IMR-90 (cell line): ENCODE measurements at regions not wholly inside any gene's neighbourhood (a gene's known extent, or its start where the extent isn't known, plus 50 kb on each side); places are given as distances from the start of the nearest gene placed in this dataset.

Experiments
- ATAC-seq: fragments of 200-7000 bp; cut with Tn5 transposase; 2 replicates; pipeline ENCODE4 v1.9.1; 2020; ENCODE audit warnings: low read depth, mild to moderate bottlenecking, moderate library complexity
- BruUV-seq: library from RNA; stranded (reverse); fragments of 400-500 nt; replicated peaks from 2 replicates; lab custom pipeline; 2021; lab: Mats Ljungman, UMichigan
- CTCF ChIA-PET: fragments of 300-600 bp; formaldehyde crosslinking; extraction: SDS; loops from one replicate; lab custom pipeline; 2021; ENCODE audit warnings: antibody characterized with exemption; lab: Yijun Ruan, JAX
- POLR2A ChIA-PET: fragments of 300-600 bp; sonication (Branson Sonifier 250); formaldehyde crosslinking; loops from one replicate; lab custom pipeline; 2022; ENCODE audit warnings: antibody characterized with exemption; ENCODE audit not compliant: unreplicated experiment; lab: Charles Lee
- DNase-seq: peaks from one replicate; pipeline ENCODE4 v3.0.0; 2013
- H2AFZ ChIP-seq: replicated peaks from 2 replicates; pipeline ENCODE3; 2013; ENCODE audit warnings: low read length, mild to moderate bottlenecking; ENCODE audit not compliant: poor library complexity
- H2AK5ac ChIP-seq: 2 replicates; pipeline ENCODE4 v1.6.1; 2013; ENCODE audit warnings: low read depth, low read length, inconsistent platforms
- H2AK9ac ChIP-seq: replicated peaks from 2 replicates; pipeline ENCODE3; 2013; ENCODE audit warnings: mild to moderate bottlenecking, low read depth, low read length, moderate library complexity; ENCODE audit not compliant: poor library complexity
- H2BK120ac ChIP-seq: 2 replicates; pipeline ENCODE4 v1.6.1; 2013; ENCODE audit warnings: low read depth, low read length, inconsistent platforms
- H2BK15ac ChIP-seq: 3 replicates; pipeline ENCODE4 v1.6.1; 2013; ENCODE audit warnings: low read depth, low read length, inconsistent platforms
- H2BK20ac ChIP-seq: 2 replicates; pipeline ENCODE4 v1.6.1; 2013; ENCODE audit warnings: low read depth, mild to moderate bottlenecking, inconsistent platforms, low read length, moderate library complexity
- H2BK5ac ChIP-seq: 2 replicates; pipeline ENCODE4 v1.6.1; 2013; ENCODE audit warnings: mild to moderate bottlenecking, low read depth, low read length, inconsistent platforms; ENCODE audit not compliant: poor library complexity, severe bottlenecking
- H3K14ac ChIP-seq: replicated peaks from 2 replicates; pipeline ENCODE4 v1.6.1; 2013; ENCODE audit warnings: low read depth, low read length, inconsistent platforms
- H3K18ac ChIP-seq: 2 replicates; pipeline ENCODE4 v1.6.1; 2013; ENCODE audit warnings: low read depth, low read length, control low read depth
- H3K23ac ChIP-seq: 2 replicates; pipeline ENCODE4 v1.6.1; 2013; ENCODE audit warnings: low read depth, low read length, inconsistent platforms
- H3K27ac ChIP-seq: 2 replicates; pipeline ENCODE4 v1.5.1; 2013; ENCODE audit warnings: mild to moderate bottlenecking, control low read depth, low read length; ENCODE audit not compliant: insufficient read depth
- H3K27me3 ChIP-seq: 2 replicates; pipeline ENCODE4 v1.6.1; 2013; ENCODE audit warnings: low read length; ENCODE audit not compliant: control insufficient read depth, insufficient read depth
- H3K36me3 ChIP-seq: 2 replicates; pipeline ENCODE4 v1.6.1; 2013; ENCODE audit warnings: low read length, mixed read lengths; ENCODE audit not compliant: control insufficient read depth, insufficient read depth
- H3K4ac ChIP-seq: 2 replicates; pipeline ENCODE4 v1.6.1; 2013; ENCODE audit warnings: low read depth, low read length, inconsistent platforms
- H3K4me1 ChIP-seq: 2 replicates; pipeline ENCODE4 v1.6.1; 2013; ENCODE audit warnings: low read length, mixed read lengths; ENCODE audit not compliant: control insufficient read depth, insufficient read depth
- H3K4me2 ChIP-seq: 2 replicates; pipeline ENCODE4 v1.6.1; 2013; ENCODE audit warnings: low read depth, mild to moderate bottlenecking, control low read depth, low read length, moderate library complexity
- H3K4me3 ChIP-seq: 2 replicates; pipeline ENCODE4 v1.5.1; 2013; ENCODE audit warnings: low read depth, mild to moderate bottlenecking, control low read depth, low read length, moderate library complexity; ENCODE audit not compliant: insufficient read depth
- H3K56ac ChIP-seq: 2 replicates; pipeline ENCODE4 v1.6.1; 2013; ENCODE audit warnings: low read length, inconsistent platforms; ENCODE audit not compliant: insufficient read depth; ENCODE audit errors: extremely low read depth
- H3K79me1 ChIP-seq, 2 experiments: 2 replicates each; pipeline ENCODE4 v1.6.1; 2013; ENCODE audit warnings: low read length in 2 of 2, inconsistent platforms in 1 of 2, low read depth in 1 of 2
- H3K9ac ChIP-seq: 2 replicates; pipeline ENCODE4 v1.6.1; 2013; ENCODE audit warnings: low read depth, low read length, control low read depth
- H3K9me1 ChIP-seq: 2 replicates; pipeline ENCODE4 v1.6.1; 2013; ENCODE audit warnings: low read length, inconsistent platforms; ENCODE audit not compliant: insufficient read depth
- H3K9me3 ChIP-seq: 2 replicates; pipeline ENCODE4 v1.6.1; 2013; ENCODE audit warnings: low read length; ENCODE audit not compliant: control insufficient read depth, insufficient read depth
- H4K20me1 ChIP-seq: 2 replicates; pipeline ENCODE4 v1.6.1; 2013; ENCODE audit warnings: low read length, inconsistent platforms; ENCODE audit not compliant: insufficient read depth
- H4K5ac ChIP-seq: 2 replicates; pipeline ENCODE4 v1.6.1; 2013; ENCODE audit warnings: mild to moderate bottlenecking, low read depth, low read length, control low read depth
- H4K8ac ChIP-seq, 2 experiments: 2 replicates each; pipeline ENCODE4 v1.6.1; 2013; ENCODE audit warnings: low read depth in 2 of 2, low read length in 2 of 2, control low read depth in 1 of 2, inconsistent platforms in 1 of 2
- H4K91ac ChIP-seq: 2 replicates; pipeline ENCODE4 v1.6.1; 2013; ENCODE audit warnings: low read depth, low read length, inconsistent platforms; ENCODE audit not compliant: insufficient read depth
- CHD1 ChIP-seq: IDR thresholded peaks from 2 replicates; pipeline ENCODE4 v1.6.1; 2012; ENCODE audit warnings: low read depth, low read length, improper control_type of control experiment
- CTCF ChIP-seq: conservative IDR thresholded peaks from 2 replicates; pipeline ENCODE4 v1.5.1; 2012; ENCODE audit warnings: mild to moderate bottlenecking, low read depth, low read length, improper control_type of control experiment
- FOS ChIP-seq: fragments of 150-350 bp; IDR thresholded peaks from 2 replicates; pipeline ENCODE4 v1.6.1; 2016; ENCODE audit warnings: low read depth, low read length
- MXI1 ChIP-seq: IDR thresholded peaks from 2 replicates; pipeline ENCODE4 v1.6.1; 2012; ENCODE audit warnings: low read depth, mild to moderate bottlenecking, low read length, moderate library complexity, borderline replicate concordance
- NFE2L2 ChIP-seq: fragments of 150-350 bp; IDR thresholded peaks from 2 replicates; pipeline ENCODE4 v1.6.1; 2016; ENCODE audit warnings: low read depth, mild to moderate bottlenecking, low read length
- RCOR1 ChIP-seq: IDR thresholded peaks from 2 replicates; pipeline ENCODE4 v1.6.1; 2012; ENCODE audit warnings: mild to moderate bottlenecking, low read length, improper control_type of control experiment; ENCODE audit not compliant: insufficient replicate concordance
- RFX5 ChIP-seq: IDR thresholded peaks from 2 replicates; pipeline ENCODE4 v1.8.0; 2012; ENCODE audit warnings: low read depth, mild to moderate bottlenecking, low read length, moderate library complexity
- SMC3 ChIP-seq: fragments of 150-350 bp; IDR thresholded peaks from 2 replicates; pipeline ENCODE4 v1.6.1; 2016; ENCODE audit warnings: low read depth, mild to moderate bottlenecking, antibody characterized with exemption, low read length, moderate library complexity
- USF2 ChIP-seq: fragments of 150-350 bp; IDR thresholded peaks from 2 replicates; pipeline ENCODE4 v1.6.1; 2017; ENCODE audit warnings: mild to moderate bottlenecking, antibody characterized with exemption, low read length, low read depth
- WGBS, 2 experiments: methylation state at CpG; one replicate each; pipeline versions ENCODE4 v1.1.5 to v1.1.7; 2013; ENCODE audit warnings: missing lambda C conversion rate in 2 of 2; ENCODE audit not compliant: insufficient read length in 1 of 2; ENCODE audit errors: extremely low coverage in 2 of 2; 5-methylcytosine and 5-hydroxymethylcytosine counted together
- dilution Hi-C: fragments of 300-500 bp; cut with HindIII; formaldehyde crosslinking; loops from one replicate; pipeline ENCODE4 v1.14.3; 2018; ENCODE audit warnings: low sequenced_read_pairs; ENCODE audit not compliant: unreplicated experiment
- in situ Hi-C: fragments of 300-500 bp; cut with MboI; formaldehyde crosslinking; loops from 3 replicates; pipeline ENCODE4 v1.14.3; 2019; ENCODE audit warnings: low sequenced_read_pairs, inconsistent platforms, mixed read lengths
- intact Hi-C: fragments of 100-400 bp; cut with micrococcal nuclease; formaldehyde crosslinking; loops from 2 replicates; pipeline ENCODE4 v1.10.0; 2022

- Histone ChIP-seq H4K8ac (peak overlapping the region; percentile 25 to 46; a peak in 1 of 4 replicates), H3K14ac (peak overlapping the region; percentile 19; the same call in 1 of the 2 replicates), H3K4me1 (peaks cover 30% of the 10 kb centered on the region), H4K5ac (no peak overlapping the region; the same call in 1 of the 2 replicates), H3K4me2 (no peak overlapping the region; the same call in 1 of the 2 replicates), H3K18ac (no peak overlapping the region), H3K27me3 (no peaks in the 10 kb centered on the region), H2AFZ (peak overlapping the region; percentile 73), H3K56ac (no peak overlapping the region), H3K23ac (no peak overlapping the region; the same call in 1 of the 2 replicates), H2BK120ac (peak overlapping the region; percentile 68; the same call in 1 of the 2 replicates), H2BK20ac (peak overlapping the region; percentile 16; the same call in 1 of the 2 replicates), H3K4ac (peak overlapping the region; percentile 66), H3K9ac (no peak overlapping the region), H2AK9ac (peak overlapping the region; percentile 60), H3K9me3 (no peaks in the 10 kb centered on the region), H2AK5ac (peak overlapping the region; percentile 16; the same call in 1 of the 2 replicates), H3K4me3 (no peak overlapping the region), H4K20me1 (no peaks in the 10 kb centered on the region), H3K27ac (peak overlapping the region; percentile 66; the same call in 1 of the 2 replicates), H2BK15ac (no peak overlapping the region), H4K91ac (peak overlapping the region; percentile 33; the same call in 1 of the 2 replicates), H3K79me1 (peaks cover 22 to 71% of the 10 kb centered on the region in 2 experiments), H2BK5ac (peak overlapping the region; percentile 6), H3K9me1 (peaks cover 24% of the 10 kb centered on the region), H3K36me3 (no peaks in the 10 kb centered on the region)
- intact Hi-C loops (no loop called here), in situ Hi-C loops (no loop called here), dilution Hi-C loops (no loop called here)
- no TSS peak for BruUV-seq
- TF ChIP-seq CTCF (no peak), CHD1 (no peak), RFX5 (no peak), MXI1 (0 out of 2 replicates have a peak, but pooled peaks have one; percentile 32), RCOR1 (no peak), SMC3 (no peak), FOS (no peak), USF2 (peak; percentile 59), NFE2L2 (no peak)
- POLR2A ChIA-PET = no interaction called here
- ATAC-seq = peak; percentile 53
- CTCF ChIA-PET = interaction anchor here (0.6 to 0.9 kb wide), 4 partner anchors 36 to 165 kb away, joined by 3 to 4 read pairs (median 3); no protein-coding TSS in a partner anchor
- peak; percentile 82 for DNase-seq
- WGBS, 2 experiments = 76% methylated on average over 5 of the region's 23 CpGs; no CpG with 5 or more reads in 1 of the 2 experiments
Observed at GRCh38 chr17:77312786-77313599, 172.2 kb downstream of the SEC14L1 start.
